ENCODE measurements at regions not wholly inside any gene's neighbourhood (a gene's known extent, or its start where the extent isn't known, plus 50 kb on each side); places are given as distances from the start of the nearest gene placed in this dataset.
A peak's percentile ranks its signal among the peaks of the same experiment; 100 is the strongest.

GRCh38 chrX:63993936-63994335 is 208.9 kb upstream of the ARHGEF9 start:
- DNase-seq (ENCODE audit: low spot score) = no peak

GRCh38 chrX:63985906-63986305 is 200.9 kb upstream of the ARHGEF9 start:
- no peak for DNase-seq (ENCODE audit: low spot score)

GRCh38 chrX:63979480-63979879 is 194.5 kb upstream of the ARHGEF9 start:
- DNase-seq (ENCODE audit: low spot score) = no peak

DNA sequence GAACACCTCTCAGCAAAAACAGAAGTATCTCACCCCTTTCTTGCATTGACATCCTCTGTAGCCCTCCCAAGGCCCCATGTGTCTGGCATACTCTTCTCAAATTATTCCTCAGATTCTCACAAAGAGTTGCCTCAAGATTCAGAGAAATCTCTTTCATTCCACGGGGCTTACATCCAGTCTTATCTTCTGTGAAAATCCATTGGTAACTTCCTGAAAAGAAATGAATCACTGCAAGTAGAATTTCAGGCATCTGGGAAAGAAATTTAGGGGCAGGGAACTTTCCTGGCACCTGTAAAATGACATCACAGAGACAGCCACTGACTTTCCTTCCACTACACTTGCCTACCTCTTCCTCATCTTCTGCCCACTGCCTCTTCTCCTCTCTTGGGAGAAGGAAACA is 182.5 kb upstream of the ARHGEF9 start:
- no peak for DNase-seq (ENCODE audit: low spot score)

DNA sequence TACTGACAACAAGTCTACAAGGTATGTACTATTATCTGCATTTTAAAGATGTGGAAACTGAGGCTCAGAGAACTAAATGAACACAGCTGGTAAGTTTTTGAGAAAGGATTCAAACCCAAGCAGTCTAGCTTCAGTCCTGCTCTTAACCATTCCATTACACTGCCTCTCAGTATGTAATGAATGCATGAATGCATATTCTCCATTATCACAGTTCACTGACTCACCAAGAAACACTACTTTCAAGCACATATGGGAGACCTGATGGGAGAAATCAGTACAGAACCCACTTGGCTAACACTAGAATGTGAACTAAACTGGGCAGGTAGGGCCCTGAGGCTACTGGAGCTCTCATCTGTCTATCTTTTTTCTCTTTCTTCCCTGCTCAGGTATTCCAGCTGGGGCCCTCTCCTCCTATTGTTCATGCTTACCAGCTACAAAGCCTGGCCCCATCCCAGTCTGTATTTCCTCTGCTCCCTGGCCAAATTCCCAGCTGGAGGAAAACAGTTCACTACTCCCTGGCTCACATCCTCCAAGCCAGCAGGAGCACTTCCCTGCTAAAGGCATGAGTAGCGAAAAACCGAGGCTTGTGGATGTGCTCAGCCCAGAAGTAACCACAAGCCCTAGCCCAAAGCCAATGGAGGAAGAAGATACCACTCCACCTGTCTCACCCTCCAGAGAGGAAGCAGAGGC is 178.2 kb upstream of the ARHGEF9 start:
- no peak for DNase-seq (ENCODE audit: low spot score)

DNA sequence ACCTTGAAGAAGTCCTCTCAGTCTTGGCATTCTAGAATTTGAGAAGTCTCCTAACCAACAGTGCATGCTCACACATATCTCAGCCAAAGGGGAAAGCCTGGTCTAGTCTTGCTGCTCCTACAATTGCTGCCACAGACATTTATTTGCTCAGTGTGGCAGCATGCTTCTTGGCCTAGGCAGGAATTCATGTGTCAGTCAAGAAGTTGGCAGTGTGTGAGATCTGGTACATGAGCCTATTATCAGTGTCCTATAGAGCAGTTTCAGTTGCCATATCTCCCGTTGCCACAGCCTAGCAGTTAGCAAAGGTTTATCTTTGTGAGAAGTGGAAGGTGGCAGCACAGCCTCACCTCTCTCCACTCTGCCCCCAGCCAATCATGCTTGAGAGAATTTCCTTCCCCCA is 176.9 kb upstream of the ARHGEF9 start:
- DNase-seq (ENCODE audit: low spot score) = no peak

DNA sequence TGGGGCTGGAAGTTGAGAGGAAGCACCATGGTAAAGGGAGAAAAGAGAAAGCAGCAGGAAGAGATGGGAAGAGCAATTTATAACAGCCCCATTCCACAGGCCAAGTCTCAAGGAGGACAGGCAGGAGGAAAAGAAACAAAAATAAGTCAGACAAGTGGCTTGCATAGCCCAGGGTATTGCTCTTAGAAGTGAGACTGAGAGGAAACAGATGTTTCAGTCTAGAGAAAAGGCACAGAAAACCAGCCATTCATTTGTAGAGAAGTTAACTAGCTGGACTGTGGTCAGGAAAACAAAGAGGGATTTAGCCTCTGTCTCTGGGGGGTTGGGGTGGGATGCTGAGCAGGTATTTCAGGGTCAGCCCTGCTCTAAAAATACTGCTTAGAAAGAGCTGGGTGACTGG is 175.0 kb upstream of the ARHGEF9 start:
- DNase-seq (ENCODE audit: low spot score) = no peak

GRCh38 chrX:63958134-63958865 is 173.3 kb upstream of the ARHGEF9 start:
- no peak for DNase-seq (ENCODE audit: low spot score)

DNA sequence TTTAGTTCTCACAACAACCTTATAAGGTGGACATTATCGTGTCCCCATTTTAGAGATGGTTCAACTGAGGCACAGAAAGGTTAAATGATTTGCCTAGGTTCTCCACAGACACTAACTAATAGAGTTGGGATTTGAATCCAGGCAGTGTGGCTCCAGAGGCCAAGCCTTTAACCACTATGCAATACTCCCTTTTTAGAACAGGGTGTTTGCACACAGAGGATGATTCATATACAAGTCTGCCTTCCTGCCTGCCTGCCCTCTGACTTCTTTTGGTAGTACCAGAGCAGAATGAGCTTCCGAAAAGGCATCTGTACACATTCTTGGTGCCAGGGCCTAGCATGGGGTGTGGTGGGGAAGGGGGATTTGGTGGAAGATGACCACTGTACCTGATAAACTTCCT is 150.8 kb upstream of the ARHGEF9 start:
- no peak for DNase-seq (ENCODE audit: low spot score)

DNA sequence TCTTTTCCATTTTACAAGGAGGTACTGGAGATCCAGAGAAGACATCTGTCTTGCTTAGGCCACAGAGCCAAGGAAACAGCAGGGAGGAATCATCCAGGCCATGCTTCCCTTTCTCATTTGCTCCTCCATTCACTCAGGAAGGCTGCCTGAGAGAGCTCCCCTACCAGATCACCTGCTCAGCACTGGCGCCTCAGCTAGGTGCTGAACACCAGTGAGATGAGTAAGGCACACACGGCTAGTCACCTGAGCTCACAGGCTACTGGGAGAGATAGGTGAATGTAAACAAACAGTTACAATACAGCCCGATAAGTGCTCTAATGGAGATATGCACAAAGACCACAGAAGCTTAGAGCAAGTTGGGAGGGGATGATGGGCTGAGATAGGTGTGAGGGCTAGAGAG is 149.8 kb upstream of the ARHGEF9 start:
- no peak for DNase-seq (ENCODE audit: low spot score)

DNA sequence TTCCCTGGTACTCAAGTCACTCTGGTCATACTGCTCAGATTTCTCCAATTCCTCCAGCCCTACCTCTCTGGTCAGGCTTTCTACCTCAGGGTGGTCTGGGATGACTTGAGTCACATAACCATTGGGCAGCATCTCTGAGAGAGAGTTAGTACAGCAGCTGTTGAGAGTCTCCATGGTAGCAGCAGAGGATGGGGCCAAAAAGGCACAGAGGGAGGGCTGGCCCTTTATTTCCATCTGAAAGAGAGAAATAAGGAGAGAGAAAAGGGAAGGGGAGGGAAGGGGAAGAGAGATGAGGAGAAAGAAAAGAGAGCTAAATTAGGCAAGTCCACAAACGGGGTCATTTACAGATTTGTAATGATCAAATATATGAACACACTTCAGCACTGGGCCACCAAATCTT is 149.1 kb upstream of the ARHGEF9 start:
- DNase-seq (ENCODE audit: low spot score) = no peak

GRCh38 chrX:63932907-63933306 is 147.9 kb upstream of the ARHGEF9 start:
- DNase-seq (ENCODE audit: low spot score) = no peak

DNA sequence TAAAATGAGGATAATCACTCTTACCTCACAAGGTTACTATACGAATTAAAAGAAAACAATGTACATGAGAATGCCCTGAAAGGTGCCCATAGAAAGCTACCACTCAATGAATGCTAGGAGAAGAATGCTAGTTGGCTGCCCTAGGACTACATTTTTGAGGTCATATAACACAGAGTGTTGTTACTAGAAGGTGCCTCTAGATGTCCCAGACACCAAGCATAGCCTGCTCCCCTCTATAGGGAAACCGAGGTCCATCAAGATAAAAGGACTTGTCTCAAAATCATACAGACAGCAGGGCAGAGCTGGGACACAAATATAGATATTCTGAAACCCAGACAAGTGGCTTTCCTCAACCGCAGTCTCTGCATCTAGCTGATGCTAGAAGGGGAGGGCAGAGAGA is 147.0 kb upstream of the ARHGEF9 start:
- DNase-seq (ENCODE audit: low spot score) = no peak

DNA sequence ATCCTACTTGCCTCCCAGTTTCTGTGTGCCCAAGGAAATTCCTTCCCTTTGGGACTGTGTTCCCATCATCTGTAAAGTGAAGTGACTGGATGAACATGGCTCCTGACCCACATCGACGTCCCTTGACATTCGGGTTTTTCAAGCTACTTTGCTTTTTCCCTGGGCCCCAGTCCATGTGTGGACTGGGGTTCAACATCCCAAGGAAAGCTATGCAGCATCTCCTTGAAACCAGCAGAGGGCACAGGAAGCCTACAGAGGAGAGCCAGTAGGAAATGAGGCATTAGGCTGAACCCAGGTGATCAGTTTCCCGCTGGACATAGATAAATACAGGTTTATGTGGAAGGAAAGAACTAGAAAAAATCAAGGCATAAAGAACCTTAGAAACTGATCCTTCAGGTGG is 145.1 kb upstream of the ARHGEF9 start:
- no peak for DNase-seq (ENCODE audit: low spot score)

- DNase-seq (ENCODE audit: low spot score) = no peak
Observed at GRCh38 chrX:63929608-63930007, 144.6 kb upstream of the ARHGEF9 start.

- no peak for DNase-seq (ENCODE audit: low spot score)
Observed at GRCh38 chrX:63927848-63928247, 142.8 kb upstream of the ARHGEF9 start.

- peak; percentile 41 for DNase-seq (ENCODE audit: low spot score)
Observed at GRCh38 chrX:63922221-63922620, 137.2 kb upstream of the ARHGEF9 start.

- DNase-seq (ENCODE audit: low spot score) = no peak
Observed at GRCh38 chrX:63920875-63921274, 135.9 kb upstream of the ARHGEF9 start.

DNA sequence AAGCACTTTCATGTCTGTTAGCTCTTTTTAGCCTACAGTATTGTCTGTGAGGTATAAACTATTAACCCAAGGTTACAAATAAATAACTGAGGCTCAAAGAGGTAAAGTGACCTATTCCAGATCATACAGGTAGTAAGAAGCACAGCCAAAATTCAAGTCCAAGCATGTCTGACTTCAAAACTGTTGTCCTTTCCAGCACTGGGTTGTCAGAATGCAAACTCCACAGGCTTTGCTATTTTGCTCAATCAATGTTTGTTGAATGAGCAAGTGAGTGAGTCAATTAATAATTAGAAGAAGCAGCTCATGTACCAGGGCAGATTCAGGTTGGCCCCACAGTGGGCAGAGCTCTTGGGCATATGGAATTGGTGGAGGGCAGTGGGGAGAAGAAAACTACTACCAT is 134.1 kb upstream of the ARHGEF9 start:
- no peak for DNase-seq (ENCODE audit: low spot score)

- DNase-seq (ENCODE audit: low spot score) = no peak
Observed at GRCh38 chrX:63918611-63919010, 133.6 kb upstream of the ARHGEF9 start.

GRCh38 chrX:63917296-63917695 is 132.3 kb upstream of the ARHGEF9 start:
- no peak for DNase-seq (ENCODE audit: low spot score)

DNA sequence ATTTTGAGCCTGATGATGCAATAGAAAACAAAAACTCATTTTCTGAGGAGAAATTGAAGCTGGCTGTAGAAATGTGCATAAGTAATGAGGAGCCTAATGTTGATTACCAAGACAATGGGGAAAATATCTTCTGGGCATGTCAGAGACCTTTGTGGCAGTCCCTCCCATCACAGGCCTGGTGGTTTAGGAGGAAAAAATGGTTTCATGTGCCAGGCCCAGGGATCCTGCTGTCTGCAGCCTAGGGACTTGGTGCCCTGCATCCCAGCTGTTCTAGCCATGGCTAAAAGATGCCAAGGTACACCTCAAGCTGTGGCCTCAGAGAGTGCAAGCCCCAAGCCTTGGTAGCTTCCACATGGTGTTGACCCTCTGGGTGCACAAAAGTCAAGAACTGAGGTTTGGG is 128.7 kb upstream of the ARHGEF9 start:
- no peak for DNase-seq (ENCODE audit: low spot score)

DNA sequence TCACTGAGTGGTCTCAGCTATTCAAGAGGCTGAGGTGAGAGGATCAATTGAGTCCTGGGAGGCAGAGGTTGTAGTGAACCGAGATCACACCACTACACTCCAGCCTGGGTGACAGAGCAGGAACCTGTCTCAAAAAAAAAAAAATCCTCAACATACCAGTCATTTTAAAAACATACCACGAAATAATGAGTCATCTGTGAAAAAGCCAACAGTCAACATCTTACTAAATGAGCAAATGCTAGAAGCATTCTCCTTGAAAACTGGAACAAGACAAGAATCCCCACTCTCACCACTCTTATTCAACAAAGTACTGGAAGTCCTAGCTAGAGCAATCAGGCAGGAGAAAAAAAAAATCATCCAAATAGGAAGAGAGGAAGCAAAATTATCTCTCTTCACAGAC is 104.0 kb upstream of the ARHGEF9 start:
- DNase-seq (ENCODE audit: low spot score) = peak; percentile 0
